ENCODE measurements at regions not wholly inside any gene's neighbourhood (a gene's known extent, or its start where the extent isn't known, plus 50 kb on each side); places are given as distances from the start of the nearest gene placed in this dataset.
A peak's percentile ranks its signal among the peaks of the same experiment; 100 is the strongest.

- H3F3A ChIP-seq (ENCODE audit: control insufficient read depth, insufficient read depth), result no peaks in the 10 kb centered on the region
- H3K36me3 ChIP-seq (ENCODE audit: control insufficient read depth, low read length), result no peaks in the 10 kb centered on the region
- H3K4me3 ChIP-seq (ENCODE audit: low read length), result no peak overlapping the region
- H3K9me2 ChIP-seq (replicated peaks; ENCODE audit: control insufficient read depth, low read length), result no peaks in the 10 kb centered on the region
- no peaks in the 10 kb centered on the region for H3K4me1 ChIP-seq (ENCODE audit: control insufficient read depth, low read length)
- H3K79me2 ChIP-seq (ENCODE audit: control insufficient read depth, low read length), result no peaks in the 10 kb centered on the region
- no peak overlapping the region for H3K4me2 ChIP-seq (ENCODE audit: low read length)
- TF ChIP-seq CTCF (IDR thresholded peaks at IDR 0.05; ENCODE audit: low read depth, low read length, poor library complexity, severe bottlenecking) (no peak), EZH2phosphoT487 (IDR thresholded peaks at IDR 0.05; ENCODE audit: borderline replicate concordance, low read length) (no peak)
- H3K27me3 ChIP-seq (ENCODE audit: control insufficient read depth, low read length), result no peaks in the 10 kb centered on the region
- H3K9me3 ChIP-seq (ENCODE audit: control insufficient read depth, insufficient read depth, low read length), result no peaks in the 10 kb centered on the region
- H4K20me1 ChIP-seq (ENCODE audit: control insufficient read depth, insufficient read depth, low read depth, low read length), result no peaks in the 10 kb centered on the region
- H3K27ac ChIP-seq (ENCODE audit: low read depth, low read length), result no peak overlapping the region
Observed at GRCh38 chr7:115218076-115218475, 296.2 kb downstream of the MDFIC start.

DNA sequence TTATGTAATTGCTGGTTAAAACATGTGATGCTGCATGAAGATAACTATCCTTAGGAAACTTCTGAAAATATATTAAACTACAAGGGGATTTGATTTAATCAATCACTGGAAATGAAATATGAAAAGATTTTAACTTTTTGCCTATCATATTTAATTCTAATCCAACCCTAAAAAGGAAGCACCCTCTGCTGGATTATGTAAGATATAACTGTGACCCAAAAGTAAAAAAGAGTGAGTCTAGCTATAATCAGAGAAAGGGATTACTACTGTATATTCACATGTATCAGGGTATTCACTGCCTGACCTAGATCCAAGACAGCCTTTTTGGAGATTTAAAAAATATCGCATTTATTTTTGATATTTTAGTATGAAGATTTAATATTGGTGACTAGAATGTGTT is 295.5 kb downstream of the MDFIC start:
- H3F3A ChIP-seq (ENCODE audit: control insufficient read depth, insufficient read depth), result no peaks in the 10 kb centered on the region
- H3K27ac ChIP-seq (ENCODE audit: low read depth, low read length), result no peak overlapping the region
- H3K27me3 ChIP-seq (ENCODE audit: control insufficient read depth, low read length), result 0 out of 2 replicates have a peak, but pooled peaks cover 3% of the 10 kb centered on the region
- TF ChIP-seq EZH2phosphoT487 (IDR thresholded peaks at IDR 0.05; ENCODE audit: borderline replicate concordance, low read length) (no peak), CTCF (IDR thresholded peaks at IDR 0.05; ENCODE audit: low read depth, low read length, poor library complexity, severe bottlenecking) (peak; percentile 21)
- no peaks in the 10 kb centered on the region for H3K36me3 ChIP-seq (ENCODE audit: control insufficient read depth, low read length)
- H3K9me3 ChIP-seq (ENCODE audit: control insufficient read depth, insufficient read depth, low read length), result no peaks in the 10 kb centered on the region
- H3K4me1 ChIP-seq (ENCODE audit: control insufficient read depth, low read length), result no peaks in the 10 kb centered on the region
- H4K20me1 ChIP-seq (ENCODE audit: control insufficient read depth, insufficient read depth, low read depth, low read length), result no peaks in the 10 kb centered on the region
- no peak overlapping the region for H3K4me3 ChIP-seq (ENCODE audit: low read length)
- no peaks in the 10 kb centered on the region for H3K79me2 ChIP-seq (ENCODE audit: control insufficient read depth, low read length)
- no peak overlapping the region for H3K4me2 ChIP-seq (ENCODE audit: low read length)
- H3K9me2 ChIP-seq (replicated peaks; ENCODE audit: control insufficient read depth, low read length), result no peaks in the 10 kb centered on the region

DNA sequence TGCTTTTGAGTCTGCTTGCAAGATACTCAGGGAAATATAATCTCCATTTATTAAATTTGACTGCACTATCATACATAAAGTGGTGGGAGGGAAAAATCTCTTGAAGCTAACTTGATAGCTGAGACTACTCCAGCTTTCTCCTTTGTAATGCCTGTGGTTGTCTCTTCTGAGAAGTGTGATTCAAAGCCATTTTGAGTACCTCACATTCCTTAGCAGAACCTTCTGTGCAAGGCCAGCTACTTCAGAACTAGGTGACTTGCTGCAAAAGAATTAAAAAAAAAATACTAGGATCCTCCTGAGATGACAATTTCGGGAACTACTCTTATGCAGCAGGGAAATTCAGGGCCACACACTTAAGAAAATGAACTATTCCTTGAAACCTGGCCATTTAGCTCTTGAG is 294.8 kb downstream of the MDFIC start:
- no peaks in the 10 kb centered on the region for H3K9me2 ChIP-seq (replicated peaks; ENCODE audit: control insufficient read depth, low read length)
- no peaks in the 10 kb centered on the region for H3K4me1 ChIP-seq (ENCODE audit: control insufficient read depth, low read length)
- 0 out of 2 replicates have a peak, but pooled peaks cover 3% of the 10 kb centered on the region for H3K27me3 ChIP-seq (ENCODE audit: control insufficient read depth, low read length)
- H3F3A ChIP-seq (ENCODE audit: control insufficient read depth, insufficient read depth), result no peaks in the 10 kb centered on the region
- H3K36me3 ChIP-seq (ENCODE audit: control insufficient read depth, low read length), result no peaks in the 10 kb centered on the region
- H3K4me3 ChIP-seq (ENCODE audit: low read length), result no peak overlapping the region
- no peaks in the 10 kb centered on the region for H4K20me1 ChIP-seq (ENCODE audit: control insufficient read depth, insufficient read depth, low read depth, low read length)
- H3K9me3 ChIP-seq (ENCODE audit: control insufficient read depth, insufficient read depth, low read length), result no peaks in the 10 kb centered on the region
- no peak overlapping the region for H3K4me2 ChIP-seq (ENCODE audit: low read length)
- TF ChIP-seq CTCF (IDR thresholded peaks at IDR 0.05; ENCODE audit: low read depth, low read length, poor library complexity, severe bottlenecking) (no peak), EZH2phosphoT487 (IDR thresholded peaks at IDR 0.05; ENCODE audit: borderline replicate concordance, low read length) (no peak)
- no peaks in the 10 kb centered on the region for H3K79me2 ChIP-seq (ENCODE audit: control insufficient read depth, low read length)
- H3K27ac ChIP-seq (ENCODE audit: low read depth, low read length), result no peak overlapping the region
